SKM-1 (cell line): ENCODE measurements at regions not wholly inside any gene's neighbourhood (a gene's known extent, or its start where the extent isn't known, plus 50 kb on each side); places are given as distances from the start of the nearest gene placed in this dataset.
"Not testable (repeated sequence)": the region's sequence is repeated elsewhere in the genome, so short reads cannot be mapped to it uniquely, and the experiment has no call there.

Experiments used
- DNase-seq: peaks from one replicate; lab custom pipeline; 2025; ENCODE audit not compliant: unreplicated experiment; lab: John Stamatoyannopoulos, UW

DNA sequence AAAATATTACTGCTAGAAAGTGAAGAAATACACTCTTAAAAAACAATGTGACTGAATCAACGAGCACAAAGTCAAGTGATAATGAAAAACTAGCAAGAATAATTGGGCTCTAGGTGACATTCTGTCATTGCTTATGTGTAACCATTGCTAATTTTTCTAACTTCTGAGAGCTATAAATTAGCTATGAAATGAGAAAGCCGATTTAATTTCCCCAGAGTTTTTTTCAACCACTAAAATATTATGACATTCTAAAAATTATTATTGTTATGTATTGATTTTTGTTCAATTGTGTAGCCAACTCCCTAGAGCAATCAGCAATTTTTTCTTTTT lies 458.6 kb upstream of the ATXN8OS start:
- DNase-seq = no peak

DNA sequence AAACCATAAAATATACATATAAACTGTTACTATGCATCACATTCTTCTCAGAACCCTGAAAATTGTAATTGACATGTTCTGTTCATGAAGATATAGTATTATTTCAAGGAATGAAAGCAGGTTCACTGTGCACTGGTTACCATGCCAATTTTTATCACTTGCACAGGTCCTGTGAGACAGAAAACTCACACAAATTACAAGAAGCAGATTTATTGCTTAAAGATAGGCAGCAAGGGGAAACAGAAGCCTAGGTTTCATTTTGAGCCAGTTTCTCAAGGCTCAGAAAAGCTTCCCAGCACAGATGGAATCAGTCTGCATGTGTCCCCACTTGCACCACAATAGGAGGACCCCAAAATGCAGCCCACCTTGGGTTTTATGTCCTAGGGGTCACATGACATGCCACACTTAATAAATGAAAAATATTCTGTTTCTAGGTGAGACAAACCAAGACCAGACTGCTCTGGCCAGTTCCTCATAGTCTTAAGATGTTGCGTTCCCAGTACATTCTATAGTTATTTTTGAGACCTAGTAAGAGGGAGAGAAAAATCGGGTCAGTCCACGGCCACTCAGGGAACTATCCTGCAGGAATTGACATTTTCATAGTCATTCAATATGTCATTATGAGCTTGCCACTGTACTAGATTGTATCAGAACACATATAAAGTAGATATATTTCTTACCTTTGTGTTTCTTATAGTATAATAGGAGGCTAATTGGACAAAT lies 459.1 kb upstream of the ATXN8OS start:
- no peak for DNase-seq

DNA sequence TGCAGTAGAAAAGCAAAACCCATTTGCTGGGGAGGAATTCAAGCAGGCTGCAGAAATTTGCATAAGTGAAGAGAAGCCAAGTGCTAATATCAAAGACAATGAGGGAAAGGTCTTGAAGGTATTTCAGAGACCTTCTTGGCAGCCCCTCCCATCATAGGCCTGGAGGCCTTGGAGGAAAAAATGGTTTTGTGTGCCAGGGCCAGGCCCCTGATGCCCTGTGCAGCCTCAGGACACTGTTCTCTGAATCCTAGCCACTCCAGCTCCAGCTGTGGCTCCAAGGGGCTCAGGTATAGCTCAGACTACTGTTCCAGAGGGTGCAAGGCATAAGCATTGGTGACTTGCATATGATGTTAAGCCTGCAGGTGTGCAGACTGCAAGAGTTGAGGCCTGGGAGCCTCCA lies 463.2 kb upstream of the ATXN8OS start:
- no peak for DNase-seq

DNA sequence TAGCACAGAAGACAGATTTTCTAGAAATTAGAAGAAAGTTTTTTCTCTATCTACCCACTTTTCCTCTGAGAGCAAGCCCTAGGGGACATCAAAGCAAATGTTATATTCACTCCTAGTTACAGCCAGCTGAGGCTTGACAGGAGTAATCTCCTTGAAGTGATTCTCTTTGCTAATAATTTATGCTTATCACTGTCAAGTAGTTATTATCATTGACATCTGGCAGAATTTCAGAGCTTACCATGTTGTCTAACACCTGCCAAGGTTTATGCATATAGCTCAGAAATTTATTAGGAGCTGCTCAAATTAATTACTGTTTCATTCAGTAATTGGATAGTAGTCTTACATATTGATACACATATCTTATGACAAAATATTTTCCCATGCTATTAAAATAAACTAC lies 465.9 kb upstream of the ATXN8OS start:
- no peak for DNase-seq

DNA sequence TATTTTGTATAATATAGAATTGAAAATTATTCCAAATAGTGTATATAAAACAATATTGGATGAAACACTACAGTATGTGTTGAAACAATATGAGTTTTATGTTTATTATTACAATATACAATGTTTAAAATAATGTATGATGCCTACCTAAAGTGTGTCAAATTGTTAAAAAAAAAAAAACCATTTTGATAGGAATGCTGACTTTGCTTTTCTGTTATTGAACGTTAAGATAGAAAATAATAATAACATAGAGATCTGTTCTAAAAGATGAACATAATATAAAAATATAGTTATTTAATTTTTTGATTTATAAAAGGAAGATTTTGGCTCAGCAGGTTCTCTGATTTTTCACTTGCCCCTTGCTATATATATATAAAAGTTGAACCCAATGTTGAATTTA lies 474.6 kb upstream of the ATXN8OS start:
- no peak for DNase-seq

DNA sequence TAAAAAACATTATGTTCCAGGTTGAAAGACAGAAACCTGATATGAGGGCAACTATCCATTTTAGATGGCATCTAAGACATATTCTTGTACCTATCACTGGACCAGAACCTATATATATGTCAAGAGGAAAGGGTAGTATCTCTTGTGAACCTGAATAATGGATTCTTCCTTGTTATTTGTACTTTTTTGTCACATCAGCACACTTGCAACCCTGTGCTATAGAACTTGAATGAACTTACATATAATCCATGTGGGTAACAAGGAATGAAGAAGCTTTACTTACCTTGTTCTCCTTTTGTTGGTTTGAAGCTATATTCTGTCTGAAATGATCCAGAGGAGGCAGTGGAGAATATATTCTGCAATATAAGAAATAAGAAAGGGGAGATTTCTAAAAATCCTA lies 483.7 kb upstream of the ATXN8OS start:
- DNase-seq = no peak

DNA sequence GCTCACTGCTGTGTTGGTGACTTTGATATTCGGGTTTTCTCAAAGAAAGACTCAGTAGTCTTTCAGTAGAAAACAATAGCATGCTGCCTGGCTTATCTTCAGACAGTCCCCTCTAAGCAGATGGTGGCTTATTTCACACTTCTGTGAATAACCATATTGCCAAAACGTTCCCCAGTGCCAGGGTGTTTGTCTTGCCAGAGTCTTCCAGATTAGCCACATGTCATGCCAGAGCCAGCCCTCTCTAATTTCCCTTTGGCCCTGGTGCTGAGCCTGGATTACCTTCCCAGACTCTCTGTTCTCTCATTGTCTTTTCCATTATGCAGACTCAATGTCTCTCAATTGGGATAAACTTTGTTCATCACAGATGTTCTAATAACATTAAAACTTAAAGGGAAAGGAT lies 488.0 kb upstream of the ATXN8OS start:
- no peak for DNase-seq

DNA sequence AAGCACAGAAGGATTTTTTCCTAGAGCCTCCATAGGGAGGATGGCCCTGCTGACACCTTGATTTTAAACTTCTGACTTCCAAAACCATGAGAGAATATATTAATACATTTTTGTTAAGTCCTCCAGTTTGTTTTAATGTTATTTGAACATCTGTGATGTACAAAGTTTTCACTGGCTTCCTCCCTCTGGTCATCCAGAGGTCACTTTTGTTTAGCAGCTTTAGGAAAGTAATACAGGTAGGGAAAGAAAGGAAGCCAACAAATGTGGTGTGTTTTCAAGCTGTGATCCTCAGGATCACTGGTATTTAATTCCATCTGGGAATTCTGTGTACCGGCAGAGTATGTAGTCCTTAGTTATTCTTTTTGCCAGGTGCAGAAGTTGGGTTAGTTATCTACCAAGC lies 488.8 kb upstream of the ATXN8OS start:
- DNase-seq = no peak

DNA sequence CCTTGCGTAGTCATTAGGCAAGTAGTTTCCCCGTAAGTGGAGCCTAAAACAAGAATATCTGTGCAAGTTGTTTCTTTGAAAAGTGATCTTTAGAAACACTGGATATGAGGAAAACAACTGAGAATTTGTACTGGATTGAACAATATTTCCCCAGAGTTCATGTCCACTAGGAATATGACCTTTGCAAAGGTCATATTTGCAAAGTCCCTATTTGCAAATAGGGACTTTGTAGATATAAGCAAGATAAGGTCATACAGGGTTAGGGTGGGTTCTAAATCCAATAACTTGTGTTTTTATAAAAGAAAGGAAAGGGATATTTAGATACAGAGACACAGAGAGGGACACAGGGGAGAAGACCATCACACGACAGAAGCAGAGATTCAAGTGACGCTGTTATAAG lies 489.2 kb upstream of the ATXN8OS start:
- no peak for DNase-seq

DNA sequence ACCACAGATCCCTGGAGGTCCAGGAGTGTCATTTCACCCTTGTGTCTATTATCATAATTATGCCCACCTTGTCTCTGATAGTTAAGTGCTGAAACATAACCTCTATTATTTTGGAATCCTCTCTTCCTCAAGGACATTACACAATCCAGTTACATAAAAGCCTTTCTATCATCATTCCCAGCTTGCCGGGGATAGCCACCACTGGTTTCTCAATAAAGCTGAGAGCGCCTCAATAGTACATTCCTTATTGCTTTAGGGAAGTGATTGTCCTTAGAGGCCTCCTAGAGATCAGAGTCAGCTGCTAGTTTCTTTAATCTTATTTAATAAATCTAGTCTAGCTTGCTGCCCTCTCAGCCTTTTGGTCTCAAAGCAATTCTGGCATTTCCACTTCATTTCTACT lies 490.0 kb upstream of the ATXN8OS start:
- DNase-seq = no peak

DNA sequence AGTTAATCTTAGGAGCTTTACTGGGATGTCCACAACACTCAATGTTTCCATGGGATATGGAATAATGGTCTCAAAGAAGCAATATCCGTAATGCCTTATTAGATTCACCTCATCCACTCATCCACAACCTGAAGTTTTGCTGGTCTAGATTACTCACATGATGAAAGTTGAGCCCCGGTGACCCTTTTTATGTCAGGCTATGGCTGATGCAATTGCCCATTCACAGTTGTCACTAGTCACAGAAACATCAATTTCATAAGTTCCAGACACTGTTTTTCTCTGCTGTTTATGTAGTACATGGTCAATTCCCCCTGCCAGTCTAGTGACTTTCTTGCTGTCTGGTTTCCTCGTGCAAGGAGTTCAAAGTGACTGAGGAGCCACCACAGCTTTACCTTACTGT lies 491.2 kb upstream of the ATXN8OS start:
- DNase-seq = no peak

DNA sequence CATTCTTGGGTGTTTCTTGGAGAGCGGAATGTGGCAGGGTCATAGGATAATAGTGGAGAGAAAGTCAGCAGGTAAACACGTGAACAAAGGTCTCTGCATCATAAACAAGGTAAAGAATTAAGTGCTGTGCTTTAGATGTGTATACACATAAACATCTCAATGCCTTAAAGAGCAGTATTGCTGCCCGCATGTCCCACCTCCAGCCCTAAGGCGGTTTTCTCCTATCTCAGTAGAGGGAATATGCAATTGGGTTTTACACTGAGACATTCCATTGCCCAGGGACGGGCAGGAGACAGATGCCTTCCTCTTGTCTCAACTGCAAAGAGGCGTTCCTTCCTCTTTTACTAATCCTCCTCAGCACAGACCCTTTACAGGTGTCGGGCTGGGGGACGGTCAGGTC lies 492.6 kb upstream of the ATXN8OS start:
- DNase-seq = not testable (repeated sequence)

DNA sequence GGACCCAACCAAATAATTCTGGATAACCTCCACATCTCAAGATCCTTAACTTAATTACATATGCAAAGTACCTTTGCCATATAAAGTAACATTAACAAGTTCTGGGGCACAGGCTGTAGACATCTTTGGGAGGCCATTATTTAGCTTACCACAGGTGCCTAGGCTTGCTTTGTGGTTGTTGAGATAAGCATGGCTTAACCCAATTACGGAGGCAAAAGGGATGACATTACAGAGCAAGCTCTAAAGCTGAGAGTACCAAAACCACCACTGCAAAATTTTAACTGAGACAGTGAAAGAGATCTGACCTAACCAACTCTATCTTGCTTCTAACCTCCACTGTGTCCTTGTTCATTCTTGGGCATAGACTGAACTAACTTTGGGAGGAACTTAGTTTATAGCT lies 502.9 kb upstream of the ATXN8OS start:
- no peak for DNase-seq

DNA sequence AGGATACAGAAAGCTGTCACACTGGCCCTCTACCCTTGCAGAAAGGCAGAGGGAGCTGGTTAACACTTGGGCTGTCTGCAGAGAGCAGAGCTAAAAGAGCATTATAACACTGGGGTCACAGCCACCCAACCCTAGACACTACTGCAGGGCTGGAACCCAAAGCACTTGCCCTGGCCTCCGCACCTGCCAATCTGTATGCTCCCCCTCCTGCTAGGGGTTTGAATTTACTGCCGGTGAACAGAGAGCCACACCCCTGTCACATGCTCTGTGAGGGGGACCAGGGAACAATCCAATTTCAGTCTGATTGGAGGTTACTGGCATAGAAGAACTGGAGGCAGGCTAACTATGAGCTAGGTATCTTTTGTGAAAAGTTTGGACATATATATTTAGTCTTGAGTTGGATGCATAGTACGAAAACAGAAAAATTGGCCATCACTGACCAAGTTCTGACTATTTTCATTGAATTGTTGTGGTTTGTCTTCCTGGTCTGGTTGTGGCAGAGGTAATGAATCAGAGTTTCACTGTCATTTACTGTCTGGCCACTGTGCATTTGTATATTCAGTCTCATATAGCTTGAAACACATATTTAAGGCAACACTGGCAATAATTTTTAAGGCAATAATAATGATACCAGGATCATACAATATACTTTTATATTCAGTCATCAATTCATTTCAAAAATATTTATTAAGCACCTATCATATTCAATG lies 504.3 kb upstream of the ATXN8OS start:
- no peak for DNase-seq

DNA sequence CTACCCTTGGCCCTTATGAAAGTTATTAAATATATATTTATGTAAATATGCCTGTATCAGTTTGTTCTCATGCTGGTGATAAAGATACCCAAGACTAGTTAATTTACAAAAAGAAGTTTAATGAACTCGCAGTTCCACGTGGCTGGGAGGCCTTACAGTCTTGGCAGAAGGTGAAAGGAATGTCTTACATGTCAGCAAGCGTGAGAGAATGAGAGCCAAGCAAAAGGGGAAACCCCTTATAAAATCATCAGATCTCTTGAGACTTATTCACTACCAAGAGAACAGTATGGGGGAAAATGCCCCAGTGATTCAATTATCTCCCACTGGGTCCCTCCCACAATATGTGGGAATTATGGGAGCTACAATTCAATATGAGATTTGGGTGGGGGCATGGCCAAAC lies 506.0 kb upstream of the ATXN8OS start:
- no peak for DNase-seq

DNA sequence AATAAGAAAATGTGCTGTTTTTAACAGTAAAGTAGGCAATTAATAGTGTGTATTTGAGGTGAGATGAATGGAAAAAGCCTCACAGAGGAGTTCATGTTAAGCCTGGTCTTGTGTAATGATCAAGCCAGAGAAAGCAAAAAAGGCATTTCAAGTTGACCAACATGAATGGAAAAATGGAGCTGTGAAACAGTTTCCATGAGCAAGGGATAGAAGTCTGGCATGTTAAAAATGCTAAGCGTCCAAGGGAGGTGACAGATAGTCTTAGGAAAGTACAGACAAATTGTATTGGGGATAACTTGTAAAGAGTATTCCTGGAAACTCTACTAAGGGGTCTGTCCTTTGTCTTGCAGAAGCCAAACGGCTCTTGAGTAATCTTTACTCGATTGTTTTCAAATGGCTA lies 506.8 kb upstream of the ATXN8OS start:
- no peak for DNase-seq

DNA sequence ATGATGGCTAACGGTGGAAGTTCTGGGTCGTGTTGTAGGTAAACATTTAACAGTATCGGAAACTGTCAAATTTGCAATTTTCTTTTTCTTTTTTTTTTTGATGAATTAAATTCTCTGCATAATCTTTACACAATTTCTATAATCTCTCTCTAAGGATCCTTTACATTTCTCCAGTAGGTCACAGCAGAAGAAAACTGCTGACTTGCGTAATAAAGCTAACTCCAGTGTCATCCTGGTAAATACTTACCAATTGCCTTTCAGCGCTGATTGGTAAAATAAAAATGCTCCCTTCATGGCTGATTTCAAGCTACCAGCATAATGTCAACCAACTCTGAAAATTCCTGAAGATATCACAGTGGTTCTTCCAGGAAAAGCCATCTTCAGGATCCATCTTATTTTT lies 510.5 kb upstream of the ATXN8OS start:
- DNase-seq = no peak

DNA sequence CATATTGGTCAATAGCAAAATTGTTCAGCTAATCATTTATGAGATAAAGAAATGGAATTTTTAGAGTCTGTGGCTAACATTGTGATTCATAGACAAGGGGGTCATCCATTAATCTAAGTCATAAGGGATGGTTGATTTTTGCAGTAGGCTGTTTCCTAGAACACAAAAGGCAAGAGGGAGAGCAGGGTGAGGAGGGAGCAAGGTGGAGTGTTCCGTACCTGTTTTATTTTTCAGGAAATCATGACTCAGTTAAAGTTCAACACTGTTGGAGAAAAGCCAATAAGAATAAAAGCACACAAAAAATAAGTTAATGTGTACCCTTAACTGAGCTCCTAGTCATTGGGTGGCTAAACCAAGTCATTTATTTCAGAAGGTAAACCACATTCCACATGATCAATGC lies 512.4 kb upstream of the ATXN8OS start:
- no peak for DNase-seq

DNA sequence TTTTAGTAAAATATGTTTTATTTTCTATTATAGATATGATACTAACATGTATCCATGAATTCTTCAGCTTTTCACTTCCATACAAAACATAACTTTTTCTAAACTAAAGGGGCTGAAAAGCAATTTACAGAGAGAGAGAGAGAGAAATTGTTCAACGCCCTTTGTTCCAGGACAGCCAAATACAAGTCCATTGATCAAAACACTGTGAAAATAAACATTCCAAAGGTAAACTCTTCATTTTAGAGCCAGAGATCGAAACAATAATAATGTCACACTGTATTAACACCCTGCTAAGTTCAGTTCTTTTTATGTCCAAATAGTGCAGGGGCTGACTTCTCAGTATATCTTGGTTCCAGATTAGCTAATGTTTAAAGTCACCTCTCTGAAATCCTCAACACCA lies 516.2 kb upstream of the ATXN8OS start:
- no peak for DNase-seq

DNA sequence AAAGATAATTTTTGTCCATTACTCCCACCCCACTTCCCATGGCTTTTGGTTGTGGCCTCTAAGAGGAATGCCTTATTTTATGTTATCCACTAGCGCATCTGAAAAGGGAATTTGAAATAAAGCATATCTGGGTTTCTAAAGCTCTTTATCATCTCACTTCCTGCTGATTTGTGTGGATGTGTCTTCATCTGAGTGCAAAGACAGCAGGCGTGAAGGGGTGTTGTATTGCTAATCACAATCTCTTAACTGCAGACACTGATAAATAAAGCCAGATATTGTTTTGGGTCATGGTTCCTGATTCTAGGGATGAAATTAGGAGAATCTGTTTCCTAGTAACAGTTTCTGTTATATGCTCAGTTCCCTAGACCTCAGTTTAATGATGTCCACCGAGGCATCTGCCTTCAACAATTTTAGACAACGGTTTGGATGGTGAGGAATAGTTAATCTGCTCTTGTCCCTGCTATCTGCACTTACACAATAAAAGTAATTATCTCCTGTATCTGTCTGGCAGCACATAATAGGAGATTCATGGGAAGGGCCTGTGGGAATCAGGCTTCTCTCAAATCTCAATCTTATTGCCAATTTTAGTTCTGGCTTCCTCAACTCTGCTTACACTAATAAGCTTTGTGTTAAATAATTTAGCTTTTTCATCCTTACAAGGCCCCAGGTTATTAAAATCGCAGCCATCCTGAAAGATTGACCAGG lies 517.9 kb upstream of the ATXN8OS start:
- no peak for DNase-seq

DNA sequence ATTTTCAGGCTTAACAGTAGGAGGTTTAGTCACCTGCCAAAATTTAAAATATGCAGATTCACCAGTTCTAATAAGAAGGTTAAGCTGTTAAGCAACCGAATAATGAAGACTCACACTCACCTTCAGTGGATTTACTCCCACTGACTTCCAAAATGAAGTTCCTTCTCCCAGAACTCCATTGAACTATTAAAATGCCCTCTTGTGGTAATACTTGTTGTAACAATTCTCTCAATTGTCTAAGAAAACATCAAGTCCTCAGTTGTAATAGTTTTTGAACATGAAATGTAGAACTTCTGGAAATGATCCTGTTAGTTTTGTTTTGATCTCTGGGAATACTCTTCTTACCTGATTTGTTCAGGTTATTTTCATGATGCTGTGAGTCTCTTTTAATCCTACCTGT lies 522.0 kb upstream of the ATXN8OS start:
- no peak for DNase-seq

DNA sequence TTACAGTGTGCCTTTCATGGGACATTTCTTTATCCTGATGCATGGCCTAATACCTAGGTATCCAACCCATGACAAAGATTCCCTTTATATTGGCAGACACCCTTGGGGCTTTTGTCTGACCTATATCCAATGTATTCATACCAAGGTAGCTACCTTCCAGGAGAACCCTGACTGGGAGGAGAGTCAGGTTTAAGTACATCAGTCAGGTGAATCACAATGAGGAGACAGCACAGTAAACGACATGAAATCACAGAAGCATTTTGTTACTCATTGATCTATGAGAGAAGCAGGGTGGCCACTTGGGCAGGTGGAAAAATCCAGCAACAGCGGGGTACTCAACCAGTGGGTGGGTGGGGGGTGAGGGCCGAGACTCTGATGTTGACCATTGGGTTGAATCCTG lies 527.4 kb upstream of the ATXN8OS start:
- DNase-seq = no peak

DNA sequence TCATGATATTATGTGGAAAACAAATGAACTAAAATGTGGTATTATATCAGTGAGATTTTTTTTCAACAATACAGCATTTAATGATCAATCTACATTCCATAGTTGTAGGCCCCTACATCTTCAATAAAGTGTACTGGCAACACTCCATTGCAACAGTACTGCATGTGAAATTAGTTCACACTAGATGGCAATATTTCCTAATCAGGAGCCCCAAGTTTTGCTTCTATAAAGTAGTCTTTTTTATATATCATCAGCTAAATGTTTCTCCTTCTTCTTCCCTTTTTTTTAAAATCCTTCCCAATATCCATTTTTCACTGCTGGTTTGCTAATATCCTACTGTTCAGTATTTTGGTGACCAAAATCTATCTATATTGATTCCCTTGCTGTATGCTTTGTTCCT lies 528.3 kb upstream of the ATXN8OS start:
- no peak for DNase-seq
